AG08395 (cell line): ENCODE measurements at regions not wholly inside any gene's neighbourhood (a gene's known extent, or its start where the extent isn't known, plus 50 kb on each side); places are given as distances from the start of the nearest gene placed in this dataset.
"Not testable (repeated sequence)": the region's sequence is repeated elsewhere in the genome, so short reads cannot be mapped to it uniquely, and the experiment has no call there.

Experiments used
- DNase-seq: peaks from one replicate; pipeline ENCODE4 v3.0.0; 2012; ENCODE audit warnings: mixed read lengths, low spot score

DNA sequence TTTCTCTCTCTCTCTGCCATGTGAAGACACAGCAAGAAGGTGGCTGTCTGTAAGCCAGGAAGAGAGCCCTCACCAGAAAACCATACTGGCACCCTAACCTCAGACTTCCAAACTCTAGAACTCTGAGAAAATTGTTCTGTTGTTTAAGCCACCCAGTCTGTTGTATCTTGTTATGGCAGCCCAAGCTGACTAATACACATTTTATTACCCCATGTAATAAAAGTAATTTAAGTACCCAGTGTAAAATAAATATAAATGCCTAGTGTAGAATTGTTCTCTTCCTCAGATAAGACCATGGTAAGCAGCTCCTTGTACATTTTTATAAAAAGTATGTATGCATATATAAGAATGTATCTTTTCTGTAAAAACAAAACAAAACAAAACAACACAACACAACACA is 119.7 kb downstream of the DTL start:
- no peak for DNase-seq

DNA sequence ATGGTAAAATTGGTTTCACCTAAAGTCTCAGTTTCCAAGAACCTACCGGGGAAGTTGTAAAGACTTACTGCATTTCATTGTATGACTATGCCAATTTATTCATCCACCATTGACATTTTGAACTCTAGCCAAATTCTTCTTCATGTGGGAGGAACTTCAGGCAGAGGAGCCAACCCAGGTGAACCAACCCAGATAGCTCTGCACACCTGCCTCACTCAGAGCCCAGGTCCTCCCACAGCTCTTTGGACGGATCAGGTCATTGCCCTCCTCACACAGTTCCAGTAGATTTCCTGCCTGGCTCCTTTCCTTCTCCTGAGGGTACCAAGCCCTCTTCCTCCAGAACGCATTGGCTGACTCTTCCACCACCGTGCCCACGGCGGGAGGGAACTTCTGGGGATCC is 121.7 kb downstream of the DTL start:
- DNase-seq, result no peak

DNA sequence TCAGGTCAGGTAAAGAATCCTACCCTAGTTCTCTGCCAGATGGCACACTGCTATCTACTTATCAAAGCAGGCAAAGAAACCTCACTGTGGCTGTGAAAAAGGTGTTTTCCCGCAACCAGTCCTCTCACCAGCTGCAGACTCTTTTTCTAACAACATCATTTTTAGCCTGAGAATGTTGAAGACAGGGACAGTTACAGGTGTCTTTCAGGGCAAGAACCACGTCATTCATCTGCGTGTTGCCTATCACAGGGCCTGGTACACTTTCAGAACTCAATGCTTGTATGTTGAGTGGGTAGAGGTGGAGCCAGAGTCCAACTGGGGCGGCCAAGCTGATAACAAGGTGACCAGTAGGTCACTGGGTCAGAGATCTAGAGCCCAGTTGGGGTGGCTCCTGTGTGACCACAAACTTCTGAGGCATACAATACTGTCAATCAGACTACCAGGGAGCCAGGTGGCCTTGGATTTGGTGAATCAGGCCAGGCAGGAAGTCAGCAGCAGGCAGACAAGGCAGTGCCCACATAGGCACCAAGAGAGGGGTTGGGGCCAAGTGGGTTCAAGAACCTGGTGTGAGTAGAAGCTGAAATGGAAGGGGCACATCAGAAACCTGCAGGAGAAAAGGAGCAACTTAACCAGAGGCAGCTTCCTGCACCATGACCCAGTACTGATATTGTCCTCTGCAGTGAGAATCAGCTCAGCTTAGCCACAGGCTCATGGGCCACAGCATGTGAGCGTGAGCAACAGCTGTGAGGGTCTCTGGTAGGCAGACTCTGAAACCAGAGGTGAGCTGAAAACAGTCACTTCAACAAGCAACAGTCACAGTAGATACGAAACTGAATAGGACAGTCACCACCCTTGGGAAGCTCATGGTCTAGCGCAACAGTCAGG is 123.6 kb downstream of the DTL start:
- no peak for DNase-seq

DNA sequence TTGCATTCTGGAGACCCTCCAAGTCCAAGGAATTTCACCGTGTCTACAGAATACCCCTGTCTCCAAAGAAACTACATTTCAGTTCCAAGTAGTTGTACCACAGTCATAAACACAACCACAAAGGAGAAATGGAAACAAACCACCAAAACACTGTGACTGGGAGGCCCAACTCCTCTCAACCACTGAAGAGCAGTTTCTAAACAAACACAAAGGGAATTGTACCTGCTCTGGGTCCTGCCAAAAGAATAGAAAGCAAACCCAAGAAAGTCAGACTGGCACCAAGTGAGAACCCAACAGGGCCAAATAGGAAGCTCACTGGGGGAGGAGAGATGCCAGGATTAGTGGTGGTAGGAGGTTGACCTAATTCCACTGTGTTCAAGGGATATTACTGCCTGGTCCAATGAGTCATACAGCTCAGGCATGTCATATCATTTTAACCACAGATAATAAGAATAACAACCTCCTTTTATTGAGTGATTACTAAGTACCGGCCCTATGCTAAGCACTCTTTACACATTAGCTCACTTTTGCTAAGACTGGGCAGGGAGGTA is 123.9 kb upstream of the PPP2R5A start:
- DNase-seq, result peak; percentile 88

DNA sequence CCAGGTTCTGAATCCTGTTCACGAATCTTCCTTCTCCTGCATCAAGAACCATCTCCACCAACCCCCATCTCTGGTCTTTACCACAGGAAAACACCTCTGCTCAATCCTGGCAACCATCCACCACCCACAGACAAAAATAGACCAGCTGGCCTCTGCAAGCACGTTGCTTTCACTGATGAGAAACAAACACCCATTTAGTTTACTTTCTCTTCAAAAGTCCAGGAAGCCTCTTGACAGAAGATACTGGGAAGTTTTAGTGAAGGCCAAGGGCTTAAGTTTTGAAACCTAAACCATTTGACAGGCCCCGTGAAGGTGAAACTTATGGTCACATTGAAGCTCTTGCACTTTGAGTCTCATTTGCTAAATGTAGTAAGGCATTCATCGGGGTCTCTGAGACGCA is 122.6 kb upstream of the PPP2R5A start:
- DNase-seq, result peak; percentile 43

DNA sequence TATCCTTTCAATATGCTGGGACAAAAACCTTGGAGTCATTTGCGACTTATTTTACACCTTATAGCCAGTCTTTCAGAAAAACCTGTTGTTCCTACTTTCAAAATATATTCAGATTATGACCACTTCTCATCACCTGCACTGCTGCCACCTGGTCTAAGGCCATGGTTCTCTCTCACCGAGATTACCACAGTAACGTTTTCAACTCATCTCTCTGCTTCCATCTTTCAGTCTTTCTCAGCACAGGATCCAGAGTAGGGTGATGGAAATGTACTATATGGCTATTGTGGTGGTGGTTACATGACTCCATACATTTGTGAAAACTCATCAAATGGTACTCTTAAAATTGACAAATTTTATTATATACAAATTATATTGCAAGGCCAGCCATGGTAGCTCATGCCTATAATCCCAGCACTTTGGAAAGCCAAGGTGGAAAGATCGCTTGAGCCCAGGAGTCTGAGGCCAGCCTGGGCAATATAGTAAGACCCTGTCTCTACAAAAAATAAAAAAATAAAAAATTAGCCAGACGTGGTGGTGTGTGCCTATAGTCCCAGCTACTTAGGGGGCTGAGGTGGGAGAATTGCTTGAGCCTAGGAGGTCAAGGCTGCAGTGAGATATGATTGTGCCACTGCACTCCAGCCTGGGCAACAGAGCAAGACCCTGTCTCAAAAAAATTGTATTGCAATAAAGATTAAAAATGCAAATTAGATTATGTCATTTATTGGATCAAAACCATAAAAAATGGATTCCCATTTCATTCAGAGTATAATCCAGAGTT is 120.9 kb upstream of the PPP2R5A start:
- DNase-seq, result no peak

DNA sequence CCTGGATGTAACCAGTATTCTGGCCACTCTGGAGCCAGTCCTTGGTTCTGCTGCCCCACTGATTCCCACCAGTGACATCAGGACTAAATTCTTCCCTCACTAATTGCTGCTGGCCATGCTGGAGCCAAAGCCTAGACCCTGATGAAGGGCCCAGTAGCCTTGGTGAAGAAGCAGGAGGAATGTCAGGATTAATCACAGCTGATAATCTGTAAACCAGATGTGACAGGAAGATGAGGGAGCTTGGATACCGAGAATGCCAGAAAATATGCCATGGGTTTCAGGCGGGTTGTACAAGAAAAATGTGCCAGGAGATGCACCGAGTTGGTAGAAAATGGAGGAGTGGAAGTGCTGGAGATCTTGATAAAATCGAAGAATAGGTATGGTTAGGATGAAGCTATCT is 119.0 kb upstream of the PPP2R5A start:
- DNase-seq, result no peak

DNA sequence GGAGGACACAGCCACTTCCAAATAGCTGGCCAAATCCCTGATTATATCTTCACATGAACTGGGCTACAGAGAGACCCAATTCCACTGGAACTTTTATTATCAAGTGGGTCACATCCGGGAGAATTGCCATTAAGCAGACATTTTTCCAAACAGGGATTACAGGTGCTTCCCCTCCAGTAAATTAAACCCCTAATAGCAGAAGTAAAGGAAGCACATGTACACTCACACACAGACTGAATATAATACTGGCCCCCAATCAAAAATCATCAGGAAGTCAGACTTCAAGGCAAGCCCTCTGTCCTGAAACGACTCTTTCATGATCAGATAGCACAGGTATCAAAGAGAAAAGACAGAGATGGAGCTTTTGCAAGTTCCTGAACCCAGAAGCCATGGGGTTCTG is 118.6 kb upstream of the PPP2R5A start:
- DNase-seq, result no peak

DNA sequence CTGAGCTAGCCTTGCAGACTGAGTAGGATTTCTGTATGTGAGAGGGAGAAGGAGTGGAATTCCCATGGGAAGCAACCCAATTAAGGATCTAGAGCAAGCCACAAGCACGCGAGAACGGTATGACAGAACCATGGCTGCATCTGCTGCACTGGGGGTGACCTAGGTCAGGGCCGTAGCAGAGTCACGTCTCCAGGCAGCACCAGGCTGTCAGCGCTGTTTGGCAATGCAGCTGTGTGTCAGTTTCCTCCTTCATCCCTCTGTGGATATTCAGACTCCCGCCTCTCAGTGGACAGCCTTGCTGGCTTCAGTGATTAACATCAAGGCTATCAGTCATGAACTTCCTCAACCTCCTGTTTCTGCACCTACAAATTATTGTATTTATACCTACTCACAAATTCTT is 118.1 kb upstream of the PPP2R5A start:
- DNase-seq, result peak; percentile 79

DNA sequence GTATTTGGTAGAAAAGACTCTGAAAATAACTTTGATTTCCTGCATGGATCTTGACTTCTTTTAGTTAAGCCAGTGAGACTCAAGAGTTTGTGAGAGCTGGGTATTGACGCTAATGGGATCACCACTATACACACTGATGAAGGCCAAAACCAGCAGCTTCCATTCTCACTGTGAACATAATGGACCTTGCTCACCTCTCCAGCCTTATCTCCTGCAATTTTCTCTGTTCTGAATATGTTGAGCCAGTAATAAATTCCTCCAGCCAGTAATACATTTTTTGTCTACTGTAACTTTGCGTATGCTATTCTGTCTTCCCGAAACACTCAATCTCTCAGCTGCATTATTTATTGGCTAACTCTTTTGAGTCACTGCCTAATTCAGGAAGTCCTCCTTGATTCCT is 111.6 kb upstream of the PPP2R5A start:
- DNase-seq, result no peak

DNA sequence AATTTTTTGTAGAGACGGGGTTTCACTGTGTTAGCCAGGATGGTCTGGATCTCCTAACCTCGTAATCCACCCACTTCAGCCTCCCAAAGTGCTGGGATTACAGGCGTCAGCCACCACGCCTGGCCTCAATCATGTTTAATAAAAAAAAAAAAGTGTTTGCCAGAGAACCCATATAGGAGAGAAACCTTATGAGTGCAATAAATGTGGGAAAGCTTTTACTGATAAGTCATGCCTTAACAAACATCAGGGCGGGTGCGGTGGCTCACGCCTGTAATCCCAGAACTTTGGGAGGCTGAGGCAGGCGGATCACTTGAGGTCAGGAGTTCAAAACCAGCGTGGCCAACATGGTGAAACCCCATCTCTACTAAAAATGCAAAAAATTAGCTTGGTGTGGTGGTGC is 110.9 kb upstream of the PPP2R5A start:
- not testable (repeated sequence) for DNase-seq

DNA sequence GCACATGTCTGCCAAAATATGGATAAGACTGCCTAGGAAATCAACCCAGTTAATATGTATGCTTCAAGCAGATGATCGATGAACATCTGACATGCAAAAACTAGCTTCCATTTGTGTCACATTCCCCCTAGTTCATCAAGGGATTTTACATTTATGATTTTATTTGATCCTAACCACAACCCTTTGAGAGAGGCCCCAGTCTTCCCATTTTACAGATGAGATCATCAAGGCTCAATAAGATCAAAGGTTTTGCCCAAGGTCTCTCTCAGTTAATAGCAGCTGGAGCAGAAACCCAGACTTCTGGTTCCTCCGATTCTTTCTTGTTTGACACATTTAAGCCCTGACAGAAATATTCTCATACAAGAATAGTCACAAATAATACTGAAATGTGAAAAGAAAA is 107.7 kb upstream of the PPP2R5A start:
- DNase-seq, result no peak

DNA sequence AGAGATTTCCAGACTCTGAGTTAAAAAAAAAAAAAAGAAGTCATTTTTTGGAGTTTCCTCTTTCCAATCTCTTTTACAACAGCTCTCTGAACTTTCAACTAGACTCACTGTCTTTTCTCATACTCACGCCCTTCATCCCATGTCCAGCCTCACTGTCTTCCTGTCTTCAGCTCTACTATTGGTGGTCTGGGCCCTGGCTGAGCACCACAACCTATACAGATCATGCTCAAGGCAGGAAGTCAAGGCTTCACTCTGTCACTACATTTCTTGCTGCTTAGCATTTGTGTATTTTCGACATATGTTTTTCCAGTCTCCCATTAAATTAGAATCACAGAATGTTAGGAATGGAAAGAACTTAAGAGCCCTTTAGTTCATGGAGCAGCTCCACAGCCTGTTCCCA is 106.4 kb upstream of the PPP2R5A start:
- no peak for DNase-seq

DNA sequence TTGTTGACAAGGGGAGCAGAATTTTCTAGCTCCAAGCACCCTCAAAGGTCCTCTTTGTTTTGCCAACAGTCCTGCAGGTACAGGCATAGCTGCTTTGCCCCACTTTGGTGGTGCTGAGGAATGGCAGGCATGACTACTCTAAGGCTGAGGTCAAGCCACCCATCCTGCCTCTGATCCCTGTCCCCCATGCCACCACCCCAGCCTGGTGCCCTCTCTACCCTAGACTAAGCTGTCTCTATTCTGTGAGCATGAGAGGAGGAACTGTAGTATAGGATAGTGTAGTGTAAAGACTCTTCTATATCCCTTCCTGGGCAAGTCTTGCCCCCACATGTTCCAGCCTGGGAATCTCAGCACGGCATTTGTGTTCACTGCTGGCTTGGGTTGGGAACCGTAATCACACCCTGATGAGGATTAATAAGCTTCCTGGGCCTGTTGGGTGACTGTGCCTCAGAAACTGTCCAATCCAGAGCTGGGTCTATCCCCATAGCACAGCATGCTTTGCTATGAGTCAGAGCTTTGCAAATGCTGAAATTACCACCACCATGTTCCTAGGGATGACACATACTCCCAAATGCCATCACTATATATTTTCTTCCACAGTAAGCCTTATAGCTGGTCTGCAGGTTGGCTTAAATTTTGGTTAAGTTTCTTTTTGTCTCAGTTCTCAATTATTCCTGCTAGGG is 105.7 kb upstream of the PPP2R5A start:
- peak; percentile 96 for DNase-seq

DNA sequence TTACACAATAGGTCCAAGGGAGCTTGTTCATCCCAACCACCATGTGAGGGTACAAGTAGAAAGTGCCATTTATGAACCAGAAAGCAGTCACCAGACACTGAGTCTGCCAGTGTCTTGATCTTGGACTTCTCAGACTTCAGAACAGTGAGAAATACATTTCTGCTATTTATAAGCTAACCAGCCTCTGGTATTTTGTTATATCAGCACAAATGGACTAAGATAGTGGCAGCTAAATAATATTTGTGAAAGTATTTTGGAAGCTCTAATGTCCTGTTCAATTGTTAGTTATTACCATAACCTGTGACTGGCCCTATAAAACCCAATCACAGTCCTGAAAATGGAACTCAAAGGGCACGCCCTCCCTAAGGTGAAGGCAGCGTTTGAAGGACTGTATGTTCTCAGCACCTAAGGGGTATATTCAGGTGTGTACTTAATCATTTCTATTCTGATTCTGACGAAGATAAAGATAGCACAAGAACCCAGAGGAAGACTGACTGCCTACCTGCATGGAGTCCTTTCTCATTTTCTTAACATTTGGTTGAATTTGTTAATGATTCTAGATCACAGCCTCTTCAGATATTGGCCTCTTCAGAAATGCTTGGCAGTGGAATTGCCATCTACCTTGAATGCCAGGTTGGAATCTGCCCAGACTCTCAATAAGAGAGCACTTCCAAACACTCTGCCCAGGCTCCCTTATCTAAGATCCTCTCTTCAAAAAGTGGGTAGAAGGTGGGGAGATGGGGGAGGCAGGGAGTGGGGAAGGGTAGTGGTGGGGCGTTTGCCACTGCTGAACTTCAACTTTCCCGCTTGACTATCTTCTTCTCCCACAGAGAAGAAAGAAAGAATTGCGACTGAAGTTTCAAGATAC is 104.0 kb upstream of the PPP2R5A start:
- DNase-seq, result no peak

DNA sequence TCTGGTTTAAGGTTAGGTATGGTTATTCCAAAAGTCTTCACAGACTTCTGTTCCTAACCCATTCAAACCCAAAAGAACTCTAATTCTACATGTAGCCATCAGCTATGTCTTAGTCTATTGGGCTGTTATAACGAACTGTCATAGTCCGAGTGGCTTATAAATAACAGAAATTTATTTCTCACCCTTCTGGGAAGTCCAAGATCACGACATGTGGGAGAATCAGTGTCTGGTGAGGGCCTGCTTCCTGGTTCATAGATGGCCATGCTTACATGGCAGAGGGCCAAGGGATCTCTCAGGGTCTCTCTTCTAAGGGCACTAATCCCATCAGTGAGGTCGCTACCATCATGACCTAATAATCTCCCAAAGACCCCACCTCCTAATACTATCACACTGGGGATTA is 103.0 kb upstream of the PPP2R5A start:
- DNase-seq, result no peak

DNA sequence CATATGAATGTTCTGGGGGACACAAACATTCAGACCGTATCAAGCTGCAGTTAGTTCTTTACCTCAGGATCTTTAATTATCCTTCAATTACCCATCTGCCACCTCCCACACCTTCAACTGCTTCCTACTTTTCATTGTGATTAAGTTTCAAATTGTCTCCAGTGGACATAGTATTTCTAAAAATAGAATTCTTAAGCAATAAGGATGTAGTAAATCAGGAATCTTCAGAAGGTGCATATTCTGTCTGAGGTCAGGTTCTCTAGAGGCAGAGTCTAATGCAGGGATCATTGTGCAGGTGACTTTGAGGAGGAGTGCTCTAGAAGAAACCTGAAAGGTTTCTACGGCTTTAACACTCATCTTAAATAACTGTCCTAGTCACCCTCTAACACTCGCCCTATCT is 102.6 kb upstream of the PPP2R5A start:
- DNase-seq, result no peak

DNA sequence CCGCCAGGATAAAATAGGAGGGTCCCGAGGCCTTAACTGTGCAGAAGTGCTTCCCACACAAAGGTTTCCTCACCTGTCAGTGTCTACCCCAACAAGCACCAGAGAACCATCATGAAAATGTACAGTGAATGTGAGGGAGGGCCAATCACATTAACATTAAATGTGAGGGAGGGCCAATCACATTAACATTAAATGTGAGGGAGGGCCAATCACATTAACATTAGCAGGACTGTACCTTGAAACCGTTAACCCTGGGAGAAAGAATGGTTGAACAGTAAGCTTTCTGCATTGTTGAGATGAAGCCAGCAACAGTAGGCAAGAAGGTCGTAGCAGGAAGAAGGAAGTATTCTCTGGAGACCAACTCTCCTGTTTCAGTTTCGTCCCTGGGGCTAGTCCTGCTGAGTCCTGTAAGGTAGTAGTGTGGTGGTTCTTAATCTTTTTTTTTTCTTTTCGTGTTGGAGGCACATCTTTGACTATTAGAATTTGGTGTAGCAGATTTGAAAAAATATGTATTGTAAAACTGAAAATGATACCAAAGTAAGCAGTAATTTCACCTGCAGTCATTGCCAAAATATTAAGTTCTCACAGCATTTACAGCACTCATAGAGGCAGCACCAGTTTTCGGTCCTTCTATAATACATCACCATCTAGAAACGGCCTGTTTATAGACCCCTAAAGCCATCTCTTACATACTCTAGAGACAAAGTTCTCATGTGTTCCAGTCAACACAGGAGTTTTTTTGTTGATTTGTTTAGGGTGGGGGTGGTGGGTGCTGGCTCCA is 98.6 kb upstream of the PPP2R5A start:
- no peak for DNase-seq

DNA sequence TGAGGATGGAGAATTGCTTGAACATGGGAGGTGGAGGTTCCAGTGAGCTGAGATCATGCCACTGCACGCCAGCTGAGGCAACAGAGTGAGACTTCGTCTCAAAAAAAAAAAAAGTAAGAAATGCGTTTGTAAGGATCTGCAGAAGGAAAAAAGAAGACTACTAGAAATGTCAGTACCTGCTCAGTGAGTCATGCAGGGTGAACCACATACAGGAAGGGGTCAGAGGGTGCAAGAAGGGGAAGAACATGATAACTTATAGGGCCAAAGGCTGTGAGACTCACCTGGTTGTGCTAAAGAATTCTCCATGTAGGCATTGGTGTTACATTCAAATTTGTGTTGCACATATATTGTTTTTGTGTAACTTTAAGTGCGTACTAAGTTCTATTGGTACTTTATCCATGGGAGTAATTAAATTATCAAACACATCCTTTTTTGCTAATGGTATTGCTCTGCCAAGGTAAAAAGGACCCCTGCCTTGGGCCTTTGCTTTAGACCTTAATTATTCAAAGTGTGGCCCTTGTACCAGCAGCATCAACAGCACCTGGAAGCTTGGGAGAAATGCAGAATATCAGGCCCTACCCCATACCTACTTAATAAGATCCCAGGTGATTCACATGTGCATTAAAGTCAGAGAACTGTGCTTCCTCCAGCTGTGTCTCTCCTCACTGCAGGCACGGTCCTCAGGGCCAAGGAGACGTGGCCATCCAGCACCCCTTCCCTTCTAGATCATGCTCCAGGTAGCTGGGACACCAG is 96.4 kb upstream of the PPP2R5A start:
- DNase-seq, result no peak

DNA sequence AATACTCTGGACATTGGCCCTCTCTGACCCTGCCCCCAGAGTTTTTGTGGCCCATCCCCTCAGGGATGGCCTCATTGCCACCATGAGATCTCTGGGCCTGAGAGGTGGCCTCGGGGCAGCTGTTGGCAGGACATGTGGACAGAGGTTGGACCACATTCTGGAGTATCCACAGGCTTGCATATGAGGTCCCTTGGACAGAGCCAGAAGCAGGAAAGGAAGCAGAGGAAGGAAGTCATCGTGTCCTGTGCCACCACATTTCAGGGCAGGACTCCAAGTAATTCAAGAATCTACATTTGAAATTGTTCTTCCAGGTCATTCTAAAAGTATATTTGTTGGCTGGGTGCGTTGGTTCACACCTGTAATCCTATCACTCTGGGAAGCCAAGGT is 95.9 kb upstream of the PPP2R5A start:
- no peak for DNase-seq
